ENCODE measurements at regions not wholly inside any gene's neighbourhood (a gene's known extent, or its start where the extent isn't known, plus 50 kb on each side); places are given as distances from the start of the nearest gene placed in this dataset.

DNA sequence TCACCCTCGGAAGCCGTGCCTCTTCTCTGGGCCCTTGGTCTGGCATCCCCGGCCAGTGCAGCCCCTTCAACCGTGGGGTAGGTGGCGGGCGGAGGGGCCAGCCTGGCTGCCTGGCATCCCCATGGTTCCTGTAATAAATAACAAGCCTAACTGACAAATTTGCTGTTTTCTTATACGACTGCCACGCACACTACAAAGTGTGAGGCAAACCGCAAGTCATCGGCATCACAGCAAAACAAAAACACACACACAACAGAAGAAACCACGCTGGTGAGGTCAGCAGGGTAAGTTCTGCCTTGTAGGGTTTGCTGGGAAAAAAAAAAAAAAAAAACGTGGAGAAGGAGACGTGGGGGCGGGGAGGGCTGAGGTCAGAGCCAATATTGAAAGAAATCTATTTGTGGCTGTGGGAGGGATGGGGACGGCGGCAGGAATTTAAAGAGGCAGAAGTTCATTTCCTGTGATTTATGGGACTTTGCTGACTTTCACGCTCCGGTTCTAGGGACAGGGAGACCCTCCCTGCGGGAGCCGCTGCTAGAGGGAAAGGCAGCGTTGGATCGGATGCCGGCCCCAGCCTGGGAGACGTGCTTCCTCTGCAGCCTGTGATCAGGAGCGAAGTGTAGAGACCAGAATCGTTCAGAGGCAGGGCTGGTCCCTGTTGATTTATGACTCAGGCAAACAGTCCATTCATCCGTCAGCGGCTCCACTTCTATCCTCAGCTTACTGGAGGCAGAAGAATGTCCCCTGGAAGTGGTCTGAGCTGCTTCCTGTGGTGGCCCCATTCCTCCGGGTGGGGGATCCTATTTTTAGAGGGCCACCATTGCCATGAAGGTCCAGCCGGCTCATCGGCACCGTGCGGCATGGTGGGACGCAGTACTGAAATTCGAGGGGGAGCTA is 162.8 kb downstream of the FOXL1 start:
- Histone ChIP-seq H3K9ac (ENCODE audit: low read depth, low read length) (peak overlapping the region; percentile 44), H3K9me3 (ENCODE audit: control insufficient read depth, insufficient read depth, low read length) (no peaks in the 10 kb centered on the region), H3K4me1 (ENCODE audit: insufficient read depth, low read length) (peaks cover 4% of the 10 kb centered on the region; the same call in 1 of the 2 replicates)

DNA sequence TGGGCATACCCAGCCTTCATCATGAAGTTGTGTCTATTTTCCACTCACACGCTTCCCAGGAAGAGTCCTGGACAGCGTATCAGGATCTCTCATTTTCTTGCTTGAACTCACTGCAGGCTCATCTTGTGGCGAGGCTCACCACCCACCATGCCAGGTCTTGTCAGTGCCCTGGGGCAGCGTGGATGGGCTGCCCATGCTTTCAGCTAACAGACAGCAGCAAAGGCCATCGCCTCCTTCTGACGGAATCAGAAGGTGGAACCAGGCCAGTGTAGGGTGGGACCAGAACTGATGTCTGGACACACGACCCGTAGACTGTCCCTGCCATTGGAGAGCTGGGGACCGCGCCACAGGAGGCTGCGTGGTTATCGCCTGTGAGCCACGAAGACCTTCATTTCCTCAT is 169.4 kb downstream of the FOXL1 start:
- Histone ChIP-seq H3K4me1 (ENCODE audit: insufficient read depth, low read length) (peaks cover 10% of the 10 kb centered on the region), H3K9ac (ENCODE audit: low read depth, low read length) (no peak overlapping the region), H3K36me3 (ENCODE audit: insufficient read depth, low read length) (no peaks in the 10 kb centered on the region), H3K9me3 (ENCODE audit: control insufficient read depth, insufficient read depth, low read length) (no peaks in the 10 kb centered on the region; the same call in 1 of the 2 replicates)

More for the DNA sequence above, 162.8 kb downstream of the FOXL1 start:
- 0 out of 2 replicates have a peak, but pooled peaks cover 8% of the 10 kb centered on the region for H3K36me3 ChIP-seq (ENCODE audit: insufficient read depth, low read length)

DNA sequence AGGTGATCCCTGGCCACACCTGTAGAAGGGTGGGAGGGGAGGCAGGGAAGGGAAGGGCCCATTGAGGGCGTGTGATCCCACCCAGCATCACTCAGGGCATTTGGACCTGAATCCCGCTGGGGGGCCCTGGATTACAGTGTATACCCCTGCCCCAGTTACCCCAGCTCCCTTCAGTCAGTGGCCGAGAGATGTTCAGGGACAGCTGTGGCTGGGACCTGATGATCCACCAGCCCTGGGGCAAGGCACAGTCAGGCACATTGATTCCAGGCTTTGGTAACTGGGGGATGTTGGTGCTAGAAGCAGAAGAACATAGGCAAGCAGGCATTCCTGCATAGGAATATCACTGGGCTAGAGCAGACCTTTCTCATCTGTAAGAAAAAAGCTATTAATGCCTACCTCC is 170.3 kb downstream of the FOXL1 start:
- peaks cover 10% of the 10 kb centered on the region for H3K4me1 ChIP-seq (ENCODE audit: insufficient read depth, low read length)
- no peaks in the 10 kb centered on the region for H3K36me3 ChIP-seq (ENCODE audit: insufficient read depth, low read length)
- no peak overlapping the region for H3K9ac ChIP-seq (ENCODE audit: low read depth, low read length)
- no peaks in the 10 kb centered on the region; the same call in 1 of the 2 replicates for H3K9me3 ChIP-seq (ENCODE audit: control insufficient read depth, insufficient read depth, low read length)

DNA sequence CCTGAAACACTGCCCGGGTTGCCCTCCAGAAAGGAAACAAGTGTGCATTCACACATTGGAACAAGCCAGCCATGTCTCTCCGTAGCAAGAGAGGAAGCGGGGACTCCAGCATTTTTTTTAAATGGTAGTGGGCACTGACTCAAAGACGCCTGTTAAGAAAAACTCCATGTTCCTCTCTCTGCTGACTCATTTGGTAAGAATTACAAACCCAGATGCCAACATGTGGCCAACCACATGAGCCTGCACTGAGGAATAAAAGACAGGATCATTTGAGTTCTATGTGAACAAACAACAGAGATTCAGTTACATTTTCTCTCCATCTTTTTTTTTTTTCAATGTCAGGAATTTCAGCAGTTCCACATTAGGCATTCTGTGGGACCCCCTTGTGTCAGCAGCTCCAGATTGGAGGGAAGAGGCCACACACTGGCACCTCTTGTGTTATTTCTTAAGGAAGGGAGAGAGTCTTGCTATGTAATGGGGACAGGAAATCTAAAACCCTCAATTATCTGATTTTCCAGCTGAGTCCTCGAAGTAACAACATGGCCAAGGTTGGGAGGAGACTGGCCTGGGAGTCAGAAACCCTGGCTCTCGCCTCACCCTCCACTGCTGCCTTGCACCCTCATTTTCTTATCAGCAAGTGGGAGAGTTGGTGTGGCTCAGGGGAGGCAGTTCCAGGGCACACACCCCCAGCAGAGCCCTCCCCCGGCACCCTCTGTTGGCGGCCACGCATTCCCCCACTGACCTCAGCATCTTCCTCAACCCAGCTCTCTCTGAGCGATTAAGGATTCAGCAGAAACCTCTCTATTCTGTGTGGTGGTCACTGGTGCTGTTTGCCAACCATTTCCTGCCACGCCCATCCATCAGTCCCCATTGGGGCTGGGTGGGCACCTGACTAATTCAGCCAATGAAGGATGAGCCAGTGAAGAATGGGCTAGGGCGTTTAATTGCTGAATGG is 173.0 kb downstream of the FOXL1 start:
- Histone ChIP-seq H3K4me1 (ENCODE audit: insufficient read depth, low read length) (peaks cover 10% of the 10 kb centered on the region), H3K36me3 (ENCODE audit: insufficient read depth, low read length) (no peaks in the 10 kb centered on the region), H3K9ac (ENCODE audit: low read depth, low read length) (no peak overlapping the region), H3K9me3 (ENCODE audit: control insufficient read depth, insufficient read depth, low read length) (no peaks in the 10 kb centered on the region; the same call in 1 of the 2 replicates)

DNA sequence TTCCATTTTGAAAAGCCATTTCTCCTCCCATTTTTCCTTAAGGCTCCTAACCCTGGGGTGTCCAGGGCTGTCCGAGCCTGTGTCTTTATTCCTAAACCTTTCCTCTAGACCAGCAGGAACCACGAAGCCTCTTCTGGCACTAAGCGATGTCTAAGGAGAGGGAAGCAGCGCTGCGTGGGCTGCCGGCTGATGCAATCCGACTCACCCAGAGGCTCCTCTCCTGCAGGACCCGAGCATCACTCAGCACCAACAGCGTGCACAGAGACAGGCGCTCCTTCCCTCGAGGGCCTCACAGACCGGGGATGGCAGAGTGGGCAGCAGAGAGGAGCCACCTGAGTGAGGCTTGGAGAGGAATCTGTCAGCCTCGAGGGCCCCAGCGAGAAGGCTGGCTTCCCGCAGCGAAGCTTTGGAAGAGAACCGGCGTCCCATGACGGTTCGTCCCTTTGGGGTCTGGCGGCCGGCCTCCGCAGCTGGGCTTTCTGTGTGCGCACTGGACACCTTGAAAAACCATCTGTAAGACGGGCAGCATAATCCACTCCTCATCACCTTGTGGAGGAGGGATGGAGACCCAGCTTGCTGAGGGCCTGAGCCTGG is 174.3 kb downstream of the FOXL1 start:
- no peaks in the 10 kb centered on the region for H3K36me3 ChIP-seq (ENCODE audit: insufficient read depth, low read length)
- no peaks in the 10 kb centered on the region; the same call in 1 of the 2 replicates for H3K9me3 ChIP-seq (ENCODE audit: control insufficient read depth, insufficient read depth, low read length)
- H3K9ac ChIP-seq (ENCODE audit: low read depth, low read length), result no peak overlapping the region
- H3K4me1 ChIP-seq (ENCODE audit: insufficient read depth, low read length), result peaks cover 16% of the 10 kb centered on the region

DNA sequence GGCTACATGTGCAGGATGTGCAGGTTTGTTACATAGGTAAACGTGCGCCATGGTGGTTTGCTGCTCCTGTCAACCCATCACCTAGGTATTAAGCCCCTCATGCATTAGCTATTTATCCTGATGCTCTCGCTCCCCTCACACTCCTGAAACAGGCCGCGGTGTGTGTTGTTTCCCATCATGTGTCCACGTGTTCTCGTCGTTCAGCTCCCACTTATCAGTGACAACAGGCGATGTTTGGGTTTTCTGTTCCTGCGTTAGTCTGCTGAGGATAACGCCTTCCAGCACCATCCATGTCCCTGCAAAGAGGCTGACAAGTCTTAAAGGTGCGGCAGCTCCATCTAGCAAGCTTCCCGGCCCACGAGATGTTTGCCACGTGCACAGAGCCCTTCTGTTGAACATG is 175.1 kb downstream of the FOXL1 start:
- Histone ChIP-seq H3K4me1 (ENCODE audit: insufficient read depth, low read length) (peaks cover 14% of the 10 kb centered on the region; the same call in 1 of the 2 replicates), H3K9me3 (ENCODE audit: control insufficient read depth, insufficient read depth, low read length) (no peaks in the 10 kb centered on the region; the same call in 1 of the 2 replicates), H3K36me3 (ENCODE audit: insufficient read depth, low read length) (no peaks in the 10 kb centered on the region), H3K9ac (ENCODE audit: low read depth, low read length) (no peak overlapping the region)

DNA sequence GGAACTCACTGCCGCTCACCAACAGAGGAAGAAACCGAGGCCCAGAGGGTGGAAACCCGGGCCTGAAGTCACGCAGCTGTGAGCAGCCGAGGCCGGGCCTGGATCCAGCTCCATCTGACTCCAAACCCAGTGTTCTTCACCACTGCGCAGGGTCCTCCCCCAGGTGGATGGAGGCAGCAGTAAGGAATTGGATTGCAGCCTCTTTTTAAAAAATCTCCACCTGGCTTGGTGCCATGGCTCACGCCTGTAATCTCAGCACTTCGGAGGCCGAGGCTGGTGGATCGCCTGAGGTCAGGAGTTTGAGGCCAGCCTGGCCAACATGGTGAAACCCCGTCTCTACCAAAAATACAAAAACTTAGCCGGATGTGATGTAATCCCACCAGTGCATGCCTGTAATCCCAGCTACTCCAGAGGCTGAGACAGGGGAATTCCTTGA is 177.2 kb downstream of the FOXL1 start:
- no peak overlapping the region for H3K9ac ChIP-seq (ENCODE audit: low read depth, low read length)
- H3K9me3 ChIP-seq (ENCODE audit: control insufficient read depth, insufficient read depth, low read length), result no peaks in the 10 kb centered on the region
- H3K4me1 ChIP-seq (ENCODE audit: insufficient read depth, low read length), result peaks cover 23% of the 10 kb centered on the region; the same call in 1 of the 2 replicates
- H3K36me3 ChIP-seq (ENCODE audit: insufficient read depth, low read length), result no peaks in the 10 kb centered on the region

DNA sequence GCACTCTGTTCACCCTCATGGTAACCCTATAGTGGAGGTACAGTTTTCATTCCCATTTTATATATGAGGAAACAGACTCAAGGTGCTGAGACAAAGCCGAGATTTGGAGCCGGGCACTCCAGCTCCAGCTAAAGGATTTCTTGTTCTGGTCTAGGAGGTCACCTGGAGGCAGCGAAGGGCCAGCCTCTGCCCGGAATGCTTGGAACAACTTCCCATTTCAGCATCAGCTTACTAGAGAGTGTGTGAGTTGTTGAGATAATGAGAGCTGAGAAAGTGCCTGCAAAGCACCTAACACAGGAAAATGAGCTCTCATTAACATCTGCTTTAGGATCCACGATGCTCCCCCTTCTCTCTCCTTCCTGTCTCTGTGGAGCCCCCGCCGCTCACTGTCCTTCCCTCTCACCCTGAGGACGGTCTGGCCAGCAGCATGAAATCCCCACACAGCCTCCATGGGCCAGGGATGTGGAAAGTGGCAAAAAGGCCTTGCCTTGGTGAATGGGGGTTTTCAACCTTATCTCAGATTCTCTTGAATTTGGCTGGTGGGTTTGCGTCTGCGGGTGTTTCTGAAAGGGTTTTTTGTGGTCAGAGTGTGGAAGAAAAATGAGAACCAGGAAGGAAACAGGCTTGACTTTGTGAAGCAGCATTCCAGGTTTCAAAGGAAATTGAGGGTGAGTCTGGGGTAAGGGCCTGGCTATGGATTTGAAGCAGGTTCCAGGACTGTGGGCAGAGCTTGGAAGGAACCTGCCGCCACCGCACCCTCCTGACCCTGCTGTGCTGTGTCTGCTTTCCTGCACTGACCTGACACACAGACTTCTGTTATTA is 178.7 kb downstream of the FOXL1 start:
- H3K36me3 ChIP-seq (ENCODE audit: insufficient read depth, low read length), result no peaks in the 10 kb centered on the region
- peaks cover 27% of the 10 kb centered on the region; the same call in 1 of the 2 replicates for H3K4me1 ChIP-seq (ENCODE audit: insufficient read depth, low read length)
- no peaks in the 10 kb centered on the region for H3K9me3 ChIP-seq (ENCODE audit: control insufficient read depth, insufficient read depth, low read length)
- no peak overlapping the region for H3K9ac ChIP-seq (ENCODE audit: low read depth, low read length)

DNA sequence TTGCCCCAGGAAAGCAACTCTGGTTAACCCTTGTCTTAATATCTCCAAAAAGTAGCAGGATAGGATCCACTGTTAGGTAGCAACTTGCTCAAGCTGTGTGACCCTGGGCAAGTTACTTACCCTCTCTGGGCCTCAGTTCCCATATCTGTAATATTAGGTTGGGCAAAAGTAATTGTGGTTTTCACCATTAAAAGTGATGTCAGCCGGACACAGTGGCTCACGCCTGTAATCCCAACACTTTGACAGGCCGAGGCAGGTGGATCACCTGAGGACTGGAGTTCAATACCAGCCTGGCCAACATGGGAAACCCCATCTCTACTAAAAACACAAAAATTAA is 179.3 kb downstream of the FOXL1 start:
- H3K9me3 ChIP-seq (ENCODE audit: control insufficient read depth, insufficient read depth, low read length), result no peaks in the 10 kb centered on the region
- H3K36me3 ChIP-seq (ENCODE audit: insufficient read depth, low read length), result no peaks in the 10 kb centered on the region
- no peak overlapping the region for H3K9ac ChIP-seq (ENCODE audit: low read depth, low read length)
- peaks cover 29% of the 10 kb centered on the region; the same call in 1 of the 2 replicates for H3K4me1 ChIP-seq (ENCODE audit: insufficient read depth, low read length)

DNA sequence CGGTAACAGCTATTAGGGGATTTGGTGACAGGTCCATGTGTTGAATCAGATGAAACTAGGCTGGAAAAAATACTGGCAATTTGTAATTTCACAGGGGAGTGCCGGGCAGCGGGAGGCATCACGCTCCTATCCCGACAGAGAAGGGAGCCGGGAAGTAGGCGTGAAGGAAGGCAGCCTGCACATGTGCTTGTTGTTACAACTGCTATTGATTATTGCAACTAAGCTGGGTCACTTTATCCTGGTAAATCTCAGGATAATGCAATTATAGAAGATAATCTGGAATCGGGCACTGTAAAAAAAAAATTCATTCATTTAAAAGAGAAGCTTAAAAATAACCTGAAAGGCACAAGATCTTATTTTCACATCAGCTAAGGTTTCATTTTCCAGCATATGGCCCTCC is 180.6 kb downstream of the FOXL1 start:
- H3K9me3 ChIP-seq (ENCODE audit: control insufficient read depth, insufficient read depth, low read length), result no peaks in the 10 kb centered on the region
- H3K9ac ChIP-seq (ENCODE audit: low read depth, low read length), result no peak overlapping the region
- H3K36me3 ChIP-seq (ENCODE audit: insufficient read depth, low read length), result no peaks in the 10 kb centered on the region
- peaks cover 29% of the 10 kb centered on the region; the same call in 1 of the 2 replicates for H3K4me1 ChIP-seq (ENCODE audit: insufficient read depth, low read length)

DNA sequence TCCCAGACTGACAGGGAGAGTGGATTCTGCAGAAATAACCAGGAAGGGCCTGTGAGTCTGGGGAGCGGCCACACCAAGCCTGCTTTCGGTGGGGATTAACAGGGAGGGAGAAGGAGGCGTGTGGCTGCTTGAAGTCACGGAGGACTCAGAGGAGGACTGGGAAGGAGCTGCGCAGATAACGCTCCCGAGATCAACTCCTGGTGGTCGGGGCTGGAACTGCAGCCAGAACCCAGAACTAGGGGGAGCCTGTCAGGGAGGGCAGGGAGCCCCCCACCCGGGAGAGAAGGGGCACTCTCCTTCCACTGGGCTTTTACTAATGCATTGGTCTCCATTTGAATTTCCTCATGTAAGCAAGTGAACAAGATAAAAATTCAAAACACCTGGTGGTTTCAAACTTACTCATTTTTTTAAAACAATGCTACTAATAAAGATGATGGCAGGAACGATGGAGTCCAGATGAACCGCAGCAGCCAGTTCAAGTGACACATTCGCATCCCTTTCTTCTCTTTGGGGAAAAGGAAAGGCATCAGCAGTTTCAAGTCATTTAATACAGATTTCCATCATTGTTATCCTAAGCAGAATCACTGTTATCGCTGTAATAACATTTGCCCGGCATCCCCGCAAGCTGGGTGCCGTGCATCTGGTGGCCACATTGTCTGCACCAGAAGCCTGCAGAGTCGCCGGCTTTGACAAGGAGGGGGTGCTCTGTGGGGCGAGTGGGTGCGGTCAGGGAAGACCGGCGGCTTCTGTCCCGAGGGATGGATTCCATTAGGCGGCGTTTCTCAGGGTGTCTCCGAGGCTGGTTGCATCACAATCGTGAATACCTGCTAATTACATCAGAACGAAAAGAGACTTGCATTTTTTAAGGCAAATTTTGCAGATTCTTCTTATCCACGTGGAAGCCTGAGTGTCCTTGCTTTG is 183.0 kb downstream of the FOXL1 start:
- Histone ChIP-seq H3K36me3 (ENCODE audit: insufficient read depth, low read length) (no peaks in the 10 kb centered on the region), H3K9ac (ENCODE audit: low read depth, low read length) (peak overlapping the region; percentile 29), H3K4me1 (ENCODE audit: insufficient read depth, low read length) (peaks cover 29% of the 10 kb centered on the region; the same call in 1 of the 2 replicates), H3K9me3 (ENCODE audit: control insufficient read depth, insufficient read depth, low read length) (no peaks in the 10 kb centered on the region)

DNA sequence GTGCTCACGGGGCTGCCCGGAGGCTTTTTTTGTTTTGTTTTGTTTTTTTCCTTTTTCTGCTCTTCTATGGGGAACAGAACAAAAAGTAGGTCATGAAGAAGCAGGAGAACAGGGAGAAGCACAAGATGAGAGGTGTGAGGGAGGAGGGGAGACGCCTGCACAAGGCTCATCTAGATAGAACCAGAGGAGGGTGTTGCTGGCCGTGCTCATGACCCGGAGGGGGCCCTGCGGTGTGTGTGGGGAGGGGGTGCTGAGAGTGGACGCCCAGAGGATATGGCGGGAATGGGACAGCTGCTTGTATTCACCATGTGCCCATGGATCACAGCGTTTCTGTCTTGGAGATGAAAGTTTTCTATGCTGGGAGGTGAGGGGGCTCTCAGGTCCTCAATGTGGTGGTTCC is 183.7 kb downstream of the FOXL1 start:
- H3K9me3 ChIP-seq (ENCODE audit: control insufficient read depth, insufficient read depth, low read length), result peaks cover 3% of the 10 kb centered on the region; the same call in 1 of the 2 replicates
- no peaks in the 10 kb centered on the region for H3K36me3 ChIP-seq (ENCODE audit: insufficient read depth, low read length)
- peak overlapping the region; percentile 29; the same call in 1 of the 2 replicates for H3K9ac ChIP-seq (ENCODE audit: low read depth, low read length)
- peaks cover 23% of the 10 kb centered on the region; the same call in 1 of the 2 replicates for H3K4me1 ChIP-seq (ENCODE audit: insufficient read depth, low read length)
